A549 (cell line): ENCODE measurements at regions not wholly inside any gene's neighbourhood (a gene's known extent, or its start where the extent isn't known, plus 50 kb on each side); places are given as distances from the start of the nearest gene placed in this dataset.

Experiments used
- FOSL2 ChIP-seq, 2 experiments: fragments of 450-650 bp in 1 of 2; fragments of >200 bp in 1 of 2; sonication (Bioruptor Twin) in 1 of 2; formaldehyde crosslinking; IDR thresholded peaks; 2 replicates each; pipeline versions ENCODE4 v1.5.0 to v1.6.1; 2016 to 2020; ENCODE audit warnings: mild to moderate bottlenecking in 1 of 2, moderate library complexity in 1 of 2
- JUN ChIP-seq, 2 experiments: fragments of >200 bp; sonication (Bioruptor Twin); formaldehyde crosslinking; IDR thresholded peaks; 2 replicates in 1 of 2; 3 replicates in 1 of 2; pipeline ENCODE4 v1.6.1; 2016 to 2017
- JUNB ChIP-seq: fragments of >200 bp; sonication (Bioruptor Twin); formaldehyde crosslinking; IDR thresholded peaks from 2 replicates; pipeline ENCODE4 v1.6.1; 2016
- POLR2A ChIP-seq: IDR thresholded peaks from 2 replicates; pipeline ENCODE4 v1.6.1; 2012; ENCODE audit warnings: mild to moderate bottlenecking, low read length
- TF ChIP-seq, protein P1 (sequence below): fragments of >200 bp; sonication (Bioruptor Twin); formaldehyde crosslinking; IDR thresholded peaks from 3 replicates; pipeline ENCODE4 v1.5.1; 2016

DNA sequence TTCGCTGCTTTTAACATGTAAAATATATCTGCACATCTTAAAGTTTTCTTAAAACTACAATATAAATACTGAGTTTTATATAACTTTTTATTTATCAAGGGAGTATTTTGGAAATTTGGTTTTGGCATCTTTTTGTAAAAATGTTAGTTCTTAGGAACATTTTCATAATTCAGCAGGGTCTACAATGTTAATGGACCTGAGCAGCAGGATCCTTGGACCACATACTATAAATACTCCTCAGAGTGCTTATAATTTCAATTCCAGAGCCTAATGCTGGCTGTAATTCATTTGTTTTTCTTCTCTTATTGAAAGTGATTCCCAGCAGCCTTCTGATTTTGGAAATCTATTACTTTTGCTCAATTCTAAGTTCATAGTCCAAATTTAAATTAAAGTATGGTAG is 1216.2 kb downstream of the MAT2B start:
- TF ChIP-seq JUNB (no peak), FOSL2 (IDR thresholded peaks at IDR 0.05) (no peak), FOSL2 (CRISPR knock-in tag; IDR thresholded peaks at IDR 0.05) (no peak), POLR2A (no peak), JUN (IDR thresholded peaks at IDR 0.05) (no peak)
- TF ChIP-seq, protein P1, sequence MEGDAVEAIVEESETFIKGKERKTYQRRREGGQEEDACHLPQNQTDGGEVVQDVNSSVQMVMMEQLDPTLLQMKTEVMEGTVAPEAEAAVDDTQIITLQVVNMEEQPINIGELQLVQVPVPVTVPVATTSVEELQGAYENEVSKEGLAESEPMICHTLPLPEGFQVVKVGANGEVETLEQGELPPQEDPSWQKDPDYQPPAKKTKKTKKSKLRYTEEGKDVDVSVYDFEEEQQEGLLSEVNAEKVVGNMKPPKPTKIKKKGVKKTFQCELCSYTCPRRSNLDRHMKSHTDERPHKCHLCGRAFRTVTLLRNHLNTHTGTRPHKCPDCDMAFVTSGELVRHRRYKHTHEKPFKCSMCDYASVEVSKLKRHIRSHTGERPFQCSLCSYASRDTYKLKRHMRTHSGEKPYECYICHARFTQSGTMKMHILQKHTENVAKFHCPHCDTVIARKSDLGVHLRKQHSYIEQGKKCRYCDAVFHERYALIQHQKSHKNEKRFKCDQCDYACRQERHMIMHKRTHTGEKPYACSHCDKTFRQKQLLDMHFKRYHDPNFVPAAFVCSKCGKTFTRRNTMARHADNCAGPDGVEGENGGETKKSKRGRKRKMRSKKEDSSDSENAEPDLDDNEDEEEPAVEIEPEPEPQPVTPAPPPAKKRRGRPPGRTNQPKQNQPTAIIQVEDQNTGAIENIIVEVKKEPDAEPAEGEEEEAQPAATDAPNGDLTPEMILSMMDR = no peak
